HG03159 (cell line): ENCODE measurements at regions not wholly inside any gene's neighbourhood (a gene's known extent, or its start where the extent isn't known, plus 50 kb on each side); places are given as distances from the start of the nearest gene placed in this dataset.

Experiments
- ATAC-seq: cut with Tn5 transposase; IDR thresholded peaks from one replicate; pipeline ENCODE4 v1.9.1; 2021; ENCODE audit warnings: mild to moderate bottlenecking, moderate library complexity; ENCODE audit not compliant: unreplicated experiment

DNA sequence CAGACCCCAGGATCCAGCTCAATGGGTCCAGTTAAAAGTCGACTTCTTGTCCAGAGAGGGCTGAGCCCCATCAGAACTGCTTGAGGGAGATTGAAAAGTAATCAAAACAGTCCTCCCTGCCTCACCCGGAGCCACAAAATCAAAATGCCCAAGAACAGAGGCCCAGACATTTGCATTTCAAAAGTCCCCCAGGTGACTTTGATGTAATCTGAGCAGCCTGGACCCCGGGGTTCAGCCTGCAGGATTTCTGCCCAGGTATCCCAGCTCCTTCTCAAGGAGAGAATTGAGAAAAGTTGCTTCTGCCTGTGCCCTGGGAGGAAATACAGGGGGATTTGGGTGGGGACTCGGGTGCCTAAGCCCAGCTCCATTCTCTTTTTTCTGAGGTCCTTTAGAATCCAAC lies 1385.0 kb downstream of the TBC1D22A start:
- no peak for ATAC-seq

DNA sequence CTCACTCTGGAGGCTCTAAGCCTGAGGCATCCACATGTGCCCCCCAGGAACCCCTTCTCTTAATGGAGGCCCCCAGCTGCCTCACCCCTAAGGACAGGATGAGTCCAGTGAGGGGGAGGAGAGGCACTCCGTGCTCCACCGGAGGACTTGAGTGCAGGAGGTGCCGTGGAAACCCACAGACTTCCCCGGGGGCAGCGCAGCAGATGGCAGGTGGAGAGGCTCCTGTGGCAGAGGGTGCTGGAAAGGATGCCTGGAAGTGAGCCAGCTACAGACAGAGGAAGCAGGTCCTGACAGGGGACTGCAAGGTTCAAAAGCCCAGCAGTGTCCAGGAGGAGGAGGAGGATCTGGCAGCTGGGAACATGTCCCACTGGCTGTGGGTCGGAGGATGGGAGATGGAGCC lies 1384.0 kb downstream of the TBC1D22A start:
- no peak for ATAC-seq

DNA sequence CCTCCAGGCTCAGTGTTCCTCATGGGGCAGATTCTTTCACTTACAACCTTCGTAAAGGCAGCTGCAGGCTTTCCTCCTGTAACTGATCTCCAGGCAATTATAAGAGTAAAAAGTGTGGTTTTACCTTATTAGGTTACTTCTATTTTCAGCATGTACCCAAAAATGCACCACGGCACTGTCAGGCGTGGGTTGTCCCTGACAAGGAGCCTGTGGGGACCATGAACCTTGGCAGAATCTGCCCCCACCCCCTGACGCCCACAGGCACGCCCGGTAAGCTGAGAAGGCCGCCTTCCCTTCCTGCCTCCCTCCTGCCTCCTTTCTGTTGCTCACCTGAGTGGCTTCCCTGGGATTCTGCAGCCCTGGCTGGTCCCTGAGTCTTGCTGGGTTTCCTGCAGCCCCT lies 1383.3 kb downstream of the TBC1D22A start:
- no peak for ATAC-seq

DNA sequence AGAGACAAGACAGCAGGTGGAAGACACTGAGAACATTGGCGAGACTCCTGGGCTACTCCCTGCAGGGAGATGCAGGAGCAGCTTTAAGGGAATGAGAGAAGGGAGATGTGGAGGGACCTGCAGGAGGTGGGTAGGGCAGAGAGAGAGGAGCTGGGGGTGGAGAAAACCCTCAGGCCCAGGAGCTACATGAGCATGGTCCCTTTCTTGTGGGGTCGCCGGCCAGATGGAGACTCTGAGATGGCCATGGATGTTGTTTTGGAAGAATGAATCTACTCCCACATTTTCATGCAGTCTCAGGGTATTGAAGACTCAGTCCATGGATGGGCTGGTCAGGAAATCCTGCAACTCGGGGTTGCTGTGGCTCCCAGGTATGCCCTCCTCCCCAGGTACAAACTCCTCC lies 1381.9 kb downstream of the TBC1D22A start:
- no peak for ATAC-seq

DNA sequence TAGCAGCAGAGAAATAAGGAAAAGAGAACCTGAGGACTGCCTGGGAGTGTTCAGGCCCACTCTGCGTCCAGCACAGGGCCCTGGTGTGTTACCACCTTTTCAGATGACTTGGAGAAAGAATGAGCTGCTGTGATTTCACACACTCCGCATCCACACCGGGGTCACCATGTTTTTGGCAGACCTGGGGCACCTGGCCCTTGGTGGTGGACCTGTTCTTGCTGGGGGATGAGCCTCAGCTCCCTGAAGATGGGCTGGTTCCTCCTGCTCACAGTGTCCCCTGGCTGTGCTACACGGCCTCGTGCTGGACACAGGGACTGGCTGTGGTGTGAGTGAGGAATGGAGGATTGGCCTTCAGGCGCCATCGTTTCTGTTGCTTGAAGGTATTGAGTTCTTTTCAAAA lies 1381.4 kb downstream of the TBC1D22A start:
- ATAC-seq = no peak

DNA sequence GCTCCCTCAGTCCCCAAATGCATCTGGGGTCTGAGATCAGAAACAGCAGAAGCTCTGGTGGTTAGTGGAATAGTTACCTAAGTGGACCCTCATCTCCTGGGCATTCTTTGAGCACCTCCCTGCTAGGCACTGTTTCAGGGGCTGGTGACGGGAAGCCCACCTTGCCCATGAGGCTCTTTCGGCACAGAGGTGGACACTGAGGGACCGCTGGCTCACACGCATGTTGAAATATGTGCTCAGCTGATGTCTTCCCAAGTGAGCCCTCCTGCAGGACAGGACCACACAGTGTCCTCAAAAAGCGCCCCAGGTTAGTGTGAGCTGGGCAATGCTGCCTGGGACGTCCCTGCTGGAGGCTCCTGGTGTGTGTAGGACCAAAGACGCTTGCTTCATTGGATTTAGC lies 1379.9 kb downstream of the TBC1D22A start:
- no peak for ATAC-seq

DNA sequence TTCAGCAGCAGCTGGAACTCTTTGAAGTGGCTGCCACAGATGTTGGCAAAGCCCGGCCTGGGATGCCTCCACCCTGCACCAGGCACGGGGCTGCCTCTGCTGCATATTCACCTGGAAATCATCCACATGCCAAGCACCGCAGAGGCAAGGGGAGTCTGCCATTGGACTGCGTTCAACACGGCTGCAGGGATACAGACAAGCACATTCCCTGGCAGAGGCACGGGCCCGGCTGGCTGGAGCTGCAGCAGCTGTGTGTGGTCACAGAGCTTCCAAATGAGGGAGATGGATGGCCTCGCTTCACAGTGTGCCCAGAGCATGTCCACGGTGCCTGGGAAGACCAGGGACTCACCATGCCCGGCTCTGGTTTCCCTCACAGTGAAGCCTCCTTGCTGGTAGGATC lies 1378.9 kb downstream of the TBC1D22A start:
- ATAC-seq = no peak

DNA sequence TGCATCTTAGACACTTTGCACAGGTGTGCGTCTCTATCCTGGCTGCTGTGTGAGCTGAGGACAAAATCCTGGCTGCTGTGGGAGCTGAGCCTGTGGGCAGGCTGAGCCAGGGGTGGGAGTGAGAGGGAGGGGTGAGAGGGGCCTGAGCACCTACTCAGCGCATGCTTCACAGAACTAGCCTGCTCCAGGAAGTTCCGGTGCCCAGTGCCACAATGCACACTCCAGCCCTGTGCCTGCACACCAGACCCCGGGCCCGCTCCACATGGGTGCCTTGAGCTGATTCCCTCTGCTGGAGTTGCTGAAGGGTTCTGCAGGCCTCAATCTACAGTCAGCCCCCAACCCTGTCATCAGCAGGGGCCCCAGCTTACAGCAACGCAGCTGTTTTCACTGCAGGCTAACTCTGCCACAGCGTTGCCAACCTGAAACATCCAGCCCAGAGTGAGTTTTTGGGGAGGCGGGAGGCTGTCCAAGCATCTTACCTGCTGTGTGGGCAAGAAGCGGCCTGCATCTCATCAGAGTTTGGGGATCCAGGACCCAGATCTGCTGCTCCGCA lies 1377.9 kb downstream of the TBC1D22A start:
- no peak for ATAC-seq

DNA sequence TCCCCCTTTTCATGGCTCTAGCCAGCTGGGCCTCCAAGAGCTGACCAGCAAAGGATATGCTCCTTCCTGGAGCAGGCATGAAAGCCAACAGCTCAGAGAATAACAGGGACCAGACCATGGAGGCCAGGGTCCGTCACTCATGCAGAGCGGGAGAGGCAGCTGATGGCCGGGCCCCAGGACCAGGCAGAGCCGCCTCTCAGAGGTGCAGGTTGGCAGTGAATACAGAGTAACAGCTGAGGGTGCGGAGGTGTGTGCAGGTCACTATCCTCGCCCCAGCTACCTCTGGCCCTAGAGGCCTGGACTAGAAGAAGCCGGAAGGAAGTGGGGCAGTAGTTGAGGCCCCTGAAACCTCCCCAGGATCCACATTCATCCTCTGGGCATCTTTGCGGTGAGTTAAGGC lies 1377.3 kb downstream of the TBC1D22A start:
- no peak for ATAC-seq

DNA sequence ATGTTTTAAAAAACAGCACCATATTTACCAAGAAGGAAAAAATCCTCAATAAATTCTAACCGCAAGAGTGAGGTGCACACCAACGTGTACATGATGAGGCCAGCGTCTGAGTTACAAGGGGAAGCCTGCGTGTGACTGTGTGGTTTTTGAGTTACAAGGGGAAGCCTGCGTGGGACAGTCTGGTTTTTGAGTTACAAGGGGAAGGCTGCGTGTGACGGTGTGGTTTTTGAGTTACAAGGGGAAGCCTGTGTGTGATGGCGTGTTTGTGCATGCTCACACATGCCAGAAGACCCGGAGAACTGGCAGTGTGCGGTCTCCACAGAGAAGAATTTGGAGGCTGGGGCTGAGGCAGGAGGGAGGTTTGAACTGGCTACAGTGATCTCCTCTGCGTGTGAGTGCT lies 1376.4 kb downstream of the TBC1D22A start:
- no peak for ATAC-seq

DNA sequence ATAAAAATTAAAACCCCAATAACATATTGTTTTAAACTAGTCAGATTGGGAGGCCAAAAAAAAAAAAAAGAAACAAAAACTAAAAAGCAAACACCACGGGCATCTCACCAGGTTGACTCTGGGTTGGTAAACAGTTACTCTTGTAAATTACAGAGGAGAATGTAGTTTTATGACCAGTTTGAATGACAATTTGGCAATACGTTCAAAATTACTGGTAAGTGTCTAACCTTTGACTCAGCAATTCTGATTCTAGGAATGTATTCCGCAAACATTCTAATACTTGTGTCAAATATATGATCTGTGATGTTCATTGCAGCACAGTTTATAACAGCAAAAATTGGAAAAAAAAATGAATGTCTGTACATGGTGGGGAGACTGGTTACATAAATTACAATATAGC lies 1376.0 kb downstream of the TBC1D22A start:
- no peak for ATAC-seq

DNA sequence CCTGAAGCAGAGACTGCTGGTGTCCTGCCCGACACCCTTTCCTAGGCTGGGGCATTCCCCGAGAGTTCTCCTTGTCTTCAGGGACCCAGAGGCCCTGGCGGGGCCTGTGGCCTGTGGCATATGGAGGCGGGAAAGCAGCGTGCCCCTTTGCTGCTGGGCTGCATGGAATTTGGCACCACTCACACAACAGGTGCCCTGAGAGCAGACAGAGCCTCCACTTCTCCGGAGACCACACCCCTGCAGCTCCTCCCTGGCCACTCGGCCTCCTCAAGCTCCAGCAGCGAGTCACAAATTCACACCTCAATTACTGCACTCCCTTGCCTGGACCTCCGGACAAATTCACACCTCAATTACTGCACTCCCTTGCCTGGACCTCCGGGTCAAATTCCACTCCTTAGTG lies 1375.2 kb downstream of the TBC1D22A start:
- ATAC-seq = no peak

DNA sequence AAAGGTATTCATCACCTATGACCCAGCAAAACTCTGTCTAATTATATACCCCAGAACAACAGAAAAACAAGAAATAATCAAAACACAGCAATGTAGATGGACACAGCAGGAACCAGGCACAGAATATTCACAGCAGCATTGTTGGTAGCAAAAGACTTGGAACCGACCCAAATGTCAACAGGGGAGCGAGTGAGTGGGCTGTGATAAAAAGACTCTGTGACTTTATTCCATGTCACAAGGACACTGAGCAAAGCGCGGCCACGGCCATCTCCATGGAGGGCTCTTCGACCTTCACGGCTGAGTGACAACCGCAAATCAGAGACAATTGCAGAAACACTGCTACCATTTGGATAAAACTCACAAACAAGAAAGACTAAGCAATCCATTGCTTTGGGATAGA lies 1373.1 kb downstream of the TBC1D22A start:
- no peak for ATAC-seq

DNA sequence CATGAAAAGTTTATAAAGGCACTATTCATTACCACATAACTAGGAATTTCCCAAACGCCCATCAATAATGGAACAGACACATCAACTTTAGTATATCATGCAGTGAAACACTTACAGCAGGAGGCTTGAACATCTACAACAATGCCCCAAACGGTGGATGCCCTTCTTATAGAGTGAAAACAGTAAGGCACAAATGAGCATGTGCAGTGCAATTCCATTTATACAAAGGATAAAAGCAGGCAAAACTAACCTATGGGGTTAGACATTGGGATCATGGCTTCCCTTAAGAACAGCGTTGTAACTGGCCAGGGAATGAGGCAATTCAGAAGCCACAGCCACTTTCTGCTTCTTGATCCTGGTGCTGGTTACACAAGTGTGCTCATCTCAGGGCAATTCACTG lies 1363.0 kb downstream of the TBC1D22A start:
- ATAC-seq = no peak

DNA sequence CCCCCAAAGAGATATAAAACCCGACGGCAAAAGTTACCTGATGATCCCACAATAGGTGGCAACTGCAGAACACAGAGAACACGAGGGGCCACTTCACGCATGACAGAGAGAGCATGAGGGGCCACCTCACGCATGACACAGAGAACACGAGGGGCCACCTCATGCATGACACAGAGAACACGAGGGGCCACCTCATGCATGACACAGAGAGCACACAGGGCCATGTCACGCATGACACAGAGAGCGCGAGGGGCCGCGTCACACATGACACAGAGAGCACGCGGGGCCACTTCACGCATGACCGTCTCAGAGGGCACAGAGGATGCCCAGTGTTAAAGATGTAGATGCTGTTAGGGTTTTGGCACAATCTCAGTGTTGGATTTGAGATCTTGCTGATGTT lies 1359.5 kb downstream of the TBC1D22A start:
- ATAC-seq = no peak

DNA sequence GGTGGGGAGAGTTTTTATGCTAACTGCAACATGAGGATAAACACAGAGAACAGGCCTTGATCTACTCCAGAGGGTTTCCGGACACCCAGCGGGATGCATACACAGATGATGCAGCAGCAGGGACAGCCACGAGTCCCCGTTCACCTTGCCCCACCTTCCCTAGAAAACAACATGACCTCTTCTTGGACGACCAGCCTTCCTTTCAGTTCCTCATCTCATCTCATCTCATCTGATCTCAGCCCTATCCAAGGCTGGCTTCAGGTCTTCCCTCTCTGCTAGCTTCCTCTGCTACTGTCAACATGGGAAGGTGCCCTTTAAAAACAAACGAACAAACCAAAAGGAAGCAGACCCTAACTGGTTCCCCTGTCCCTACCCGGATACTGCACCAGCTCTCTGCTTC lies 1356.2 kb downstream of the TBC1D22A start:
- ATAC-seq = no peak

DNA sequence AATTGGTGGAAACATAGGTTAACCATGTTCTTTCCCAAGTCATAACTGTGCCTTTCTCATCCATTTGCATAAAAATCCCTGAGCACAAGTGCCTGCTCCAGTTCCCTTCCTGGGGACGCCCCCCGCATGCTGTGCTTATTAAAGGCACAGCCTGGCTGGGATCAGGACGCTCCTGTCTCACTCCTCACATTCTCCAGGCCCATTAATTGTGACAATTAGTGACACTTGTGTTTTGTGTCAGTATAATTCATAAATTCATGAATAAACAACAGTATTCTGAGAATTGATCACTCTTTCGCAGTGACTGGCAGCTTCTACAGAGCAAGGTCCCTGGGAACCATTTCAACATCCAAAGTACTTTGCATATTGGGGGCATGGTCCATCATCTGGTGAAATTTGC lies 1354.4 kb downstream of the TBC1D22A start:
- ATAC-seq = no peak

DNA sequence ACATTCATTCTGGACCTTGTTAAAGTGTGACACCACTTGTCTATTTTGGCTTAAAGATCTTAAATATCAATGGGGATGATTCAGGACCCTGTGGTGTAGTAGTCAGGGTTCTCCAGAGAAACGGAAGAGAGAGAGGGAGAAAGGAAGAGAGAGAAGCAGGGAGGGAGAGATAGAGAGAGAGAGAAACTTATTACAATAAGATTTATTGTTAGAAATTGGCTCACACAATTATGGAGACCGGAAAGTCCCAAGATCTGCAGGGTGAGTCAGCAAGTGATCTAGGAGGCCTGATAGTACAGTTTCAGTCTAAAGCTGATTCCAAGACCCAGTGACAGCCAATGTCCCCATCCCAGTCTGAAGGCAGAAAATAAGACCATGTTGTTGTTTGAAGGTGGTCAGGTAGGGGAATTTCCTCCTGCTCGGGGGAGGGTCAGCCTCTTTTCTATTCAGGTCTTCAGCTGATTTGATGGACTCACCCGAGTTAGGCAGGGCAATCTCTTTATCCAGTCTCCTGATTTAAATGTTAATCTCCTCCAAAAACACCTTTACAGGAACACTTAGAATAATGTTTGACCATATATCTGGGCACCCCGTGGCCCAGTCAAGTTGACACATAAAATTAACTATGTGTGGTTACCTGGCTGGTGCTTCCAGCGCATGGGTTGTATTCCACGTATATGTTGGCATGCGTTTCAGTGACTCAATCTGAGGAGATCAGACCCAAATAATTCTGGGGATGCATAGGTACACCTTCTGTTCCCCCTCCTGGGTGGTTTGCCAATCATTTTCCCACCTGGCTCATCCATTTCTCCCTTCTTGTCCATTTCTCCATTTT lies 1350.5 kb downstream of the TBC1D22A start:
- ATAC-seq = no peak

DNA sequence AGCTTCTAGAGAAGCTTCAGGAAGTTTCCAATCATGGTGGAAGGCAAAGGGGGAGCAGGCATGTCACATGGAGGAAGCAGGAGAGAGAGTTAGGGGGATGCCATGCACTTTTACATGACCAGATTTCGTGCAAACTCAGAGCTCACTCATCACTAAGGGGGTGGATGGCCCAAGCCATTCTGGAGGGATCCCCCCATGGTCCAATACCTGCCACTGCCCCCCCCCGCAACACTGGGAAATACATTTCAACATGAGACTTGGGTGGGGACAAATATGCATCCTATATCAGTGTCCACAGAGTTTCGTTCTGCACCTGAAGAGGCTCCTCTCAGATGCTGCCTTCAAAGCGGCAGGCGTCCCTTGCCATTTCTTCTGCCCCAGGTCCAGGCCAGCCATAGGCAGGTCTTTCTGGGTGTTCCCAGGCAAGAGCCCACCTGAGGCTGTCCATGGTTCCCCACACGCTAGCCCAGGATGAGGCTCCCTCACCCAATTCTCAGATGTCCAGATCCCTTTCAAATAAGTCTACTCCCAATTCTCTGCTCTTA lies 1344.3 kb downstream of the TBC1D22A start:
- no peak for ATAC-seq

DNA sequence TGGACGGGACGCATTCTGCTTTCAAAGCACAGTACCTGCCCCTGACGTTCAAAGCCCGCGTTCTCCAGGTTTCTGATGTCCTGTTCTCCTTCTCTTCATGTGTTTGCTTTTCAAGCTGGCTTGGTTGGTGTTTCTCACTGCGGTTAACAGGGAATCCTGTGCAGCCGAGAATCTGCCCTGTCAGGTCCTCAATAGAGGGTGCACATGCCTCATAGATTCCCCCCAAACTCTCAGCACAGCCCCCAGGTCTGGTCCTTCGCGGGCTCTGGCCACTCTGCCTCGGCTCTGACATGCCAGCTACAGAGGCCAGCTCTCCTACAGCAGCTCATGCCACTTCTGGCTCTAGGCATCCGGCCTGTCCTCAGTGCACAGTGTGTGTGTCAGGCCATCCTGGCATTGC lies 1343.8 kb downstream of the TBC1D22A start:
- no peak for ATAC-seq

DNA sequence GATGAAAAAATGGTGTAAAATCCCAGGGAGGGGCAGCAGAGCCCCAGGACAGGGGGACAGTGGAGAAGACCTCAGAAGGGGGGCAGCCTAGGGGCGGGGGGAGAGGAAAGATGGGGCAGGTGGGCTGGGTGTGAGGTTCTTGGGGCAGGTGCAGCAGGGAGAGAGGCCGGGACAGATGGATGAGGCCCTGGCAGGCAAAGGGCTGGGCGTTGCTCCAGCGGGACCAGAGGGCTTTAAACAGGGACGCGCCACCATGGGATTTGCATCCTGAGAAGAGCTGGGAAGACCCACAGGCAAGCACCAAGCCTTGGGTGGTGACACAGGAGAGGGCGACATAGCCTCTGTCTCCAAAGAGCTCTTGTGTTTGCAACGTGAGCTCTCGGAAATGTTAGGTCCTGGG lies 1342.8 kb downstream of the TBC1D22A start:
- no peak for ATAC-seq

DNA sequence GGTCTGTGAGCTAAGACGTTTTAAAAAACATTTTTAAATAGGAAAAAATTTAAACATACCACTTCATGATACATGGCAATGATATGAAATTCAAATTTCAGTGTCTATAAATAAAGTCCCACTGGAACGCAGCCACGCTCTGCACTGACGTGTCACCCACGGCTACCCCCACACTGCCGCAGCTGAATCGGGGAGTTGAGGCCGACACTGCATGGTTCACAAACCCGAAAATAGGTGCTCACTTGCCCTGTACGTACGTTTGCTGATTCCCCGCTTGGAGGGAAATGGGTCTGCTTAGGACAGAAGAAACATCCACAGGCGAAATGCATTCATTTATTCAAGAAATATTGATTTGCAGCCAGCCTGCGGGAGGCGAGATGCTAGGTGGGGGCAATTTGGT lies 1342.3 kb downstream of the TBC1D22A start:
- no peak for ATAC-seq
